ENCODE measurements at regions not wholly inside any gene's neighbourhood (a gene's known extent, or its start where the extent isn't known, plus 50 kb on each side); places are given as distances from the start of the nearest gene placed in this dataset.
"Not testable (repeated sequence)": the region's sequence is repeated elsewhere in the genome, so short reads cannot be mapped to it uniquely, and the experiment has no call there.

DNA sequence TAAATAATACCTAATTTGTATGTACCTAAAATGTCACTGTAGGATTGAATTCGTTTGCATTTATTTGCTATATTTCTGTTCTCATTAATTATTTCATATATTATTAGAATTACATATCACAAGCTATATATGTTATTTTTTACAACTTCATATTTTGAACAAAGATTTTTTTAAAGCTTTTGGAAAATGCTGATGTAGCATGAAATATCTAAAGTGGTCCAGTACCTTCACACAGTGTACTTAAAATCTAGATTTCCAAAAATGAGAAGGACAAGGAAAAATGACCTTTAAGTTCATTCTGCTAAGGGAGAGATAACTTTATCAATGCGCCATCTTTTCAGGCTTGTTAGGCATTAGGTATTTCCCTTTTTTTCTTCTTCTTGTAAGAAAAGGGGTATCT, 71.8 kb downstream of the LARP7 start:
- Histone ChIP-seq H3K9me3 (no peaks in the 10 kb centered on the region), H3K27me3 (peaks cover 36 to 85% of the 10 kb centered on the region in 2 donors)

DNA sequence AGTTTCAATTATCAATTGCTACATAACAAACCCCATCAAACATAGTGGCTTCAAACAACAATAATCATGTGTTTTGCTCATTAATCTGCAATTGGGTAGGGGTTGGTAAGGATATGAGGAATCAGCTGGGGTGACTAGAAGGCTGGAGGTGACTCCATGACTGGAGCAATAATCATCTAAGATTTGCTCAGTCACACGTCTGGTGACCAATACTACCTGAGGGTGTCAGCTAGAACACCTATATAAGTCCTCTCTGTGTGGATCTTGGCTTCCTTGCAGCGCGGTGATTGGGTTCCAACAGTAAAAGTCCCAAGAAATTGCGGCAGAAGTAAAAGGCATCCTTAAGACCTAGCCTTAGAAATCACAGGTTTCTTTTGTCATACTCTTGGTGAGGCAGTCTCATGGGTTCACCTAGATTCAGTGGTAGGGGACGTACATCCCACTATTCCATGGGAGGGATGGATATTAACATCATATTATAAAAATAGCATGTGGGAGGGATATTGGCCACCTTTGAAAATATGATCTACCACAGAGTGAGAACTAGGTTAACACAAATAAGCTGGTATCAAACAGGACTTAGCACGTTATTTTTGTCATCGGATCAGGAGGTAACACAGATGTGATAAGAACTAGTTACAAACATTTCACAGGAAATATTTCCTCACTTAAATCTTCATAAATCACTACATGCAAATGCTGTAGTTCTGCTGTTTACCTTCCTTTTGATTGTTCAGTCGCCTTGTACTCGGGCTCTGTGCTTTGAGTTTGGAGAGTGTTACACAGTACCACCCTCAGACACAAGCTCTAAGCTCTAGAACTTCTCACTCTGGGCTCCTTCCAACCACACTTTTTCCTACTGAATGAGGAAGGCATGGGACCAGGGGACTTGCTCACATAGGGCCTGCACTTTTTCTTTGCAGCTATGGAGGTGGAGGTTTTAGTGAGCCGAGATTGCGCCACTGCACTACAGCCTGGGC, 78.3 kb downstream of the LARP7 start:
- Histone ChIP-seq H3K27ac (no peak overlapping the region), H3K36me3 (no peaks in the 10 kb centered on the region), H3K27me3 (peaks cover 0 to 28% of the 10 kb centered on the region in 2 donors), H3K4me1 (no peaks in the 10 kb centered on the region), H3K9me3 (no peaks in the 10 kb centered on the region), H3K4me3 (no peak overlapping the region)
- intact Hi-C loops (cut with DNase I), result no loop called here
- ATAC-seq (no peak), DNase-seq (no peak)
- TF ChIP-seq, protein P1, sequence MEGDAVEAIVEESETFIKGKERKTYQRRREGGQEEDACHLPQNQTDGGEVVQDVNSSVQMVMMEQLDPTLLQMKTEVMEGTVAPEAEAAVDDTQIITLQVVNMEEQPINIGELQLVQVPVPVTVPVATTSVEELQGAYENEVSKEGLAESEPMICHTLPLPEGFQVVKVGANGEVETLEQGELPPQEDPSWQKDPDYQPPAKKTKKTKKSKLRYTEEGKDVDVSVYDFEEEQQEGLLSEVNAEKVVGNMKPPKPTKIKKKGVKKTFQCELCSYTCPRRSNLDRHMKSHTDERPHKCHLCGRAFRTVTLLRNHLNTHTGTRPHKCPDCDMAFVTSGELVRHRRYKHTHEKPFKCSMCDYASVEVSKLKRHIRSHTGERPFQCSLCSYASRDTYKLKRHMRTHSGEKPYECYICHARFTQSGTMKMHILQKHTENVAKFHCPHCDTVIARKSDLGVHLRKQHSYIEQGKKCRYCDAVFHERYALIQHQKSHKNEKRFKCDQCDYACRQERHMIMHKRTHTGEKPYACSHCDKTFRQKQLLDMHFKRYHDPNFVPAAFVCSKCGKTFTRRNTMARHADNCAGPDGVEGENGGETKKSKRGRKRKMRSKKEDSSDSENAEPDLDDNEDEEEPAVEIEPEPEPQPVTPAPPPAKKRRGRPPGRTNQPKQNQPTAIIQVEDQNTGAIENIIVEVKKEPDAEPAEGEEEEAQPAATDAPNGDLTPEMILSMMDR (IDR thresholded peaks at IDR 0.05), result no peak

More for the DNA sequence above, 71.8 kb downstream of the LARP7 start:
- TF ChIP-seq, protein P1 (IDR thresholded peaks at IDR 0.05), result no peak
- Histone ChIP-seq H3K4me1 (peaks cover 0 to 13% of the 10 kb centered on the region in 2 donors), H3K36me3 (no peaks in the 10 kb centered on the region), H3K4me3 (no peak overlapping the region), H3K27ac (no peak overlapping the region)
- no peak for DNase-seq
- intact Hi-C loops (cut with DNase I), result no loop called here
- ATAC-seq, result no peak

DNA sequence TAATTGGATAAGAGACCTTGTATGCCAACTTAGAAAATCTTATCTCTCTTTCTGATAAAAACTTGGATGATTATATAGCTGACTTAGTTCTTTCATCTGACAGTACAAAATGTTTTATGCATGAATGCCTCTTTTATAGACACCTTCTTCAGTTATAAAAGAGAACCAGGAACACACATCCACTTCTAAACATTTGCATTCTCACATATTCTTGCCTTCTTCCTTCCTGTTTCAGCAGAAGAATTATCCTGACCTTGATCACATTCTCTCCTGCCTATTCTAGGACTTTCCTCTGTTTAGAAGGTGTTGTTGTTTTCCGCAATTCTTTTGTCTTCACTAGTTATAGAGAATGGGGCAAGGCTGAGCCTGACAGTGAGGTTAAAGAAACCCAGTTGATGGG, 80.9 kb downstream of the LARP7 start:
- Histone ChIP-seq H3K4me3 (no peak overlapping the region), H3K36me3 (no peaks in the 10 kb centered on the region), H3K27ac (no peak overlapping the region), H3K27me3 (peaks cover 0 to 5% of the 10 kb centered on the region in 2 donors), H3K9me3 (no peaks in the 10 kb centered on the region), H3K4me1 (no peaks in the 10 kb centered on the region)
- TF ChIP-seq, protein P1 (IDR thresholded peaks at IDR 0.05), result no peak
- ATAC-seq (no peak), DNase-seq (no peak)
- intact Hi-C loops (cut with DNase I), result no loop called here

DNA sequence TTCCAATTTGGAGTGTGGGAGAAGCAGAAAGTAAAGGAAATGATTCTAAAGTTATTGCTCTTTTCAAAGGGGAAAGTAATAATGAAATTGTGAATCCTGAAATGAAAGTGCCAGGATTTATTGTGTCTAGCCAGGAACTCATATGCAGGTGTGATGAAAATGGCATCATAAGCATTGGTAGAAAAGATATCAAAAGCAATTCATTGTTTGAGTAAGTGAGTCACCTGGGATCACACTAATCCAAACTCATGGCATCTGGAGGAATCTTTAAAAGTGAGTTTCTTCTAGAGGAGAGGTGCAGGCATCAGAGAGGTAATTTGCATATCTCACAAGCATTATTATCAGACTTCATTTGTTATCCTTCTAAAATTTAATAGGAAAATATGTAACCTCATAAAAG, 84.7 kb downstream of the LARP7 start:
- no peak overlapping the region for H3K4me3 ChIP-seq
- no peaks in the 10 kb centered on the region for H3K9me3 ChIP-seq
- TF ChIP-seq, protein P1 (IDR thresholded peaks at IDR 0.05), result no peak
- DNase-seq (no peak), ATAC-seq (no peak)
- no peaks in the 10 kb centered on the region for H3K36me3 ChIP-seq
- H3K4me1 ChIP-seq, result no peaks in the 10 kb centered on the region
- no peak overlapping the region for H3K27ac ChIP-seq
- intact Hi-C loops (cut with DNase I), result no loop called here
- peaks cover 0 to 9% of the 10 kb centered on the region in 2 donors for H3K27me3 ChIP-seq

DNA sequence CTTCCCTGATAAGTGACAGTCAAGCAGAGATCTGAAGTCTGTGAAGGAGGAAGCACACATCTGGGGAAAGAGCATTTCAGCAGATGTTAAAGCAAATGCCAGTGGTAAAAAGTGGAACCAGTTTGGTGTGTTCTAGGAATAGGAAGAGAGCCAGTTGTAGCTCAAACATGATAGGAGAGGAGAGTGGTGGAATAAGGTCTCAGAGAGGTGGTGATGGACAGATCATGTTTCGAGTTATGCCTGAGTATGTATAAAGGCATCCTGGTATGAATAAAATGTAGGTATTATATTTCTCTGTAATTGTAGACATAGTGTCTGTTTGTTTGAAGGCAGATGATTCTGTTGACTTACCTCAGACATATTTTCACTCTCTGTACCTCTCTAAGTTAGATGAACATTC, 89.1 kb downstream of the LARP7 start:
- no peak for DNase-seq
- no peaks in the 10 kb centered on the region for H3K36me3 ChIP-seq
- intact Hi-C loops (cut with DNase I), result no loop called here
- peaks cover 0 to 4% of the 10 kb centered on the region in 2 donors for H3K27me3 ChIP-seq
- H3K4me1 ChIP-seq, result no peaks in the 10 kb centered on the region
- ATAC-seq, result no peak
- H3K9me3 ChIP-seq, result no peaks in the 10 kb centered on the region
- no peak overlapping the region for H3K27ac ChIP-seq
- TF ChIP-seq, protein P1 (IDR thresholded peaks at IDR 0.05), result no peak
- H3K4me3 ChIP-seq, result no peak overlapping the region

DNA sequence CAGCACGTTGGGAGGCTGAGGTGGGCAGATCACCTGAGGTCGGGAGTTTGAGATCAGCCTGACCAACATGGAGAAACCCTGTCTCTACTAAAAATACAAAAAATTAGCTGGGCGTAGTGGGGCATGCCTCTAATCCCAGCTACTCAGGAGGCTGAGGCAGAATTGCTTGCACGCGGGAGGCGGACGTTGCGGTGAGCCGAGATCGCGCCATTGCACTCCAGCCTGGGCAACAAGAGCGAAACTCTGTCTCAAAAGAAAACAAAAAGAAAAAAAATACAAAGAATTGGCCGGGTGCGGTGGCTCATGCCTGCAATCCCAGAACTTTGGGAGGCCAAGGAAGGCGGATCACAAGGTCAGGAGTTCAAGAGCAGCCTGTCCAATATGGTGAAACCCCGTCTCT, 90.8 kb downstream of the LARP7 start:
- H3K4me3 ChIP-seq; H3K4me1 ChIP-seq; H3K9me3 ChIP-seq; DNase-seq; H3K27ac ChIP-seq; H3K27me3 ChIP-seq; H3K36me3 ChIP-seq; ATAC-seq; intact Hi-C loops (cut with DNase I): not testable (repeated sequence)
